ENCODE measurements at regions not wholly inside any gene's neighbourhood (a gene's known extent, or its start where the extent isn't known, plus 50 kb on each side); places are given as distances from the start of the nearest gene placed in this dataset.

GRCh38 chr2:208545403-208546042 lies 138.9 kb downstream of the PTH2R start:
- H3K4me1 ChIP-seq, result no peaks in the 10 kb centered on the region
- no peak overlapping the region for H3K4me3 ChIP-seq
- intact Hi-C loops (cut with DNase I), result no loop called here
- H3K27me3 ChIP-seq, result no peaks in the 10 kb centered on the region
- H3K9me3 ChIP-seq, result no peaks in the 10 kb centered on the region
- TF ChIP-seq CTCF (IDR thresholded peaks at IDR 0.05) (no peak), POLR2A (IDR thresholded peaks at IDR 0.05) (no peak)
- no peak overlapping the region for H3K27ac ChIP-seq
- no peak for DNase-seq
- WGBS, 2 donors, result 19 to 23% methylated on average over 4 of the region's 4 CpGs
- H3K36me3 ChIP-seq, result no peaks in the 10 kb centered on the region

- no peak overlapping the region for H3K27ac ChIP-seq
- intact Hi-C loops (cut with DNase I), result no loop called here
- no peaks in the 10 kb centered on the region for H3K9me3 ChIP-seq
- no peak for TF ChIP-seq CTCF (IDR thresholded peaks at IDR 0.05)
- no peak for TF ChIP-seq POLR2A (IDR thresholded peaks at IDR 0.05)
- no peak for DNase-seq
- no peaks in the 10 kb centered on the region for H3K36me3 ChIP-seq
- no peaks in the 10 kb centered on the region for H3K27me3 ChIP-seq
- WGBS, 2 donors, result 67 to 86% methylated on average over 1 of the region's 1 CpG
- no peak overlapping the region for H3K4me3 ChIP-seq
- H3K4me1 ChIP-seq, result no peaks in the 10 kb centered on the region
Observed at GRCh38 chr2:208546107-208546506, 139.5 kb downstream of the PTH2R start.

GRCh38 chr2:208546860-208547650 lies 140.5 kb downstream of the PTH2R start:
- H3K4me1 ChIP-seq, result no peaks in the 10 kb centered on the region
- TF ChIP-seq CTCF (IDR thresholded peaks at IDR 0.05) (no peak), POLR2A (IDR thresholded peaks at IDR 0.05) (no peak)
- no peaks in the 10 kb centered on the region for H3K27me3 ChIP-seq
- DNase-seq, result no peak
- intact Hi-C loops (cut with DNase I), result no loop called here
- WGBS, 2 donors, result 47 to 59% methylated on average over 4 of the region's 4 CpGs
- H3K9me3 ChIP-seq, result no peaks in the 10 kb centered on the region
- H3K27ac ChIP-seq, result no peak overlapping the region
- no peaks in the 10 kb centered on the region for H3K36me3 ChIP-seq
- H3K4me3 ChIP-seq, result no peak overlapping the region

- no peak for TF ChIP-seq POLR2A (IDR thresholded peaks at IDR 0.05)
- Histone ChIP-seq H3K36me3 (no peaks in the 10 kb centered on the region), H3K27me3 (no peaks in the 10 kb centered on the region), H3K27ac (no peak overlapping the region), H3K4me3 (no peak overlapping the region), H3K4me1 (no peaks in the 10 kb centered on the region), H3K9me3 (no peaks in the 10 kb centered on the region)
- intact Hi-C loops (cut with DNase I), result no loop called here
- DNase-seq, result no peak
- 63 to 67% methylated on average over 3 of the region's 3 CpGs for WGBS, 2 donors
Observed at GRCh38 chr2:208548700-208549099, 142.1 kb downstream of the PTH2R start.

- no peak for TF ChIP-seq POLR2A (IDR thresholded peaks at IDR 0.05)
- TF ChIP-seq CTCF (IDR thresholded peaks at IDR 0.05), result no peak
- H3K9me3 ChIP-seq, result no peaks in the 10 kb centered on the region
- H3K4me3 ChIP-seq, result no peak overlapping the region
- H3K4me1 ChIP-seq, result no peaks in the 10 kb centered on the region
- intact Hi-C loops (cut with DNase I), result no loop called here
- H3K27me3 ChIP-seq, result no peaks in the 10 kb centered on the region
- no peaks in the 10 kb centered on the region for H3K36me3 ChIP-seq
- H3K27ac ChIP-seq, result no peak overlapping the region
- no peak for DNase-seq
- WGBS, 2 donors, result 48 to 53% methylated on average over 1 of the region's 1 CpG
Observed at GRCh38 chr2:208549546-208550158, 143.1 kb downstream of the PTH2R start.

Measured in esophagus squamous epithelium (tissue), 5 donors.